Endothelial cell of umbilical vein (primary cell): ENCODE measurements at regions not wholly inside any gene's neighbourhood (a gene's known extent, or its start where the extent isn't known, plus 50 kb on each side); places are given as distances from the start of the nearest gene placed in this dataset.

Experiments used
- BruUV-seq: library from RNA; stranded (reverse); fragments of 400-500 nt; replicated peaks from 2 replicates; lab custom pipeline; 2021; lab: Mats Ljungman, UMichigan
- CTCF ChIA-PET: fragments of 300-600, 350-600 bp; sonication (Branson Sonifier 250); formaldehyde crosslinking; loops from one replicate; lab custom pipeline; 2021; ENCODE audit warnings: antibody characterized with exemption, inconsistent platforms; lab: Charles Lee
- POLR2A ChIA-PET: fragments of 300-600, 350-600 bp; sonication (Branson Sonifier 250); formaldehyde crosslinking; loops from one replicate; lab custom pipeline; 2021; ENCODE audit warnings: antibody characterized with exemption, inconsistent platforms; lab: Charles Lee
- DNase-seq: peaks from one replicate; pipeline ENCODE4 v3.0.0-alpha.2; 2011; ENCODE audit warnings: low read depth, low spot score
- FAIRE-seq: peaks from 2 replicates; lab custom pipeline; 2011; peaks lifted over from hg19 to GRCh38; lab: Jason Lieb, UNC
- H2AFZ ChIP-seq: 2 replicates; pipeline ENCODE4 v1.6.0; 2012; ENCODE audit warnings: low read depth, low read length, control low read depth, inconsistent platforms
- H3K27ac ChIP-seq: 2 replicates; pipeline ENCODE4 v1.5.1; 2011; ENCODE audit warnings: low read depth, mild to moderate bottlenecking, control low read depth, low read length, moderate library complexity; ENCODE audit not compliant: insufficient read depth
- H3K27me3 ChIP-seq, 2 experiments: 2 replicates each; pipeline versions ENCODE4 v1.6.0 to v1.6.1; 2011; ENCODE audit warnings: low read length in 2 of 2, mixed read lengths in 1 of 2; ENCODE audit not compliant: control insufficient read depth in 2 of 2, insufficient read depth in 2 of 2
- H3K36me3 ChIP-seq, 2 experiments: 2 replicates in 1 of 2; 3 replicates in 1 of 2; pipeline ENCODE4 v1.5.1; 2011; ENCODE audit warnings: low read length in 2 of 2, mild to moderate bottlenecking in 1 of 2, moderate library complexity in 1 of 2; ENCODE audit not compliant: control insufficient read depth in 2 of 2, insufficient read depth in 2 of 2; ENCODE audit errors: extremely low read depth in 1 of 2
- H3K4me1 ChIP-seq: 3 replicates; pipeline ENCODE4 v1.5.1; 2011; ENCODE audit warnings: mild to moderate bottlenecking, low read length; ENCODE audit not compliant: control insufficient read depth, insufficient read depth; ENCODE audit errors: extremely low read depth
- H3K4me2 ChIP-seq: 2 replicates; pipeline ENCODE4 v1.6.1; 2011; ENCODE audit warnings: low read length, control low read depth, mixed read lengths; ENCODE audit not compliant: insufficient read depth
- H3K4me3 ChIP-seq, 3 experiments: fragments of 200-600 bp in 1 of 3; sonication (generic), shearing (Covaris generic) in 1 of 3; replicated peaks in 1 of 3; 2 replicates each; pipeline ENCODE4 v1.5.1; 2011 to 2016; ENCODE audit warnings: control low read depth in 3 of 3, low read length in 3 of 3, mild to moderate bottlenecking in 2 of 3, inconsistent platforms in 1 of 3, low read depth in 1 of 3, moderate library complexity in 1 of 3; ENCODE audit not compliant: insufficient read depth in 1 of 3
- H3K79me2 ChIP-seq: 2 replicates; pipeline ENCODE4 v1.6.0; 2012; ENCODE audit warnings: low read length, inconsistent platforms; ENCODE audit not compliant: control insufficient read depth, insufficient read depth
- H3K9ac ChIP-seq: replicated peaks from 2 replicates; pipeline ENCODE3; 2011; ENCODE audit warnings: low read length, control low read depth; ENCODE audit not compliant: insufficient read depth; ENCODE audit errors: extremely low read depth
- H3K9me1 ChIP-seq: replicated peaks from 3 replicates; pipeline ENCODE4 v1.6.0; 2011; ENCODE audit warnings: mild to moderate bottlenecking, low read length; ENCODE audit not compliant: control insufficient read depth, insufficient read depth; ENCODE audit errors: extremely low read depth
- H3K9me3 ChIP-seq: replicated peaks from 2 replicates; pipeline ENCODE4 v1.5.1; 2012; ENCODE audit warnings: low read length, inconsistent platforms; ENCODE audit not compliant: control insufficient read depth, insufficient read depth
- H4K20me1 ChIP-seq: replicated peaks from 2 replicates; pipeline ENCODE3; 2011; ENCODE audit warnings: mild to moderate bottlenecking, low read length; ENCODE audit not compliant: control insufficient read depth, insufficient read depth; ENCODE audit errors: extremely low read depth
- EZH2 ChIP-seq: IDR thresholded peaks from 2 replicates; pipeline ENCODE4 v1.6.1; 2012; ENCODE audit warnings: borderline replicate concordance, low read depth, mild to moderate bottlenecking, moderate library complexity, low read length, inconsistent platforms; ENCODE audit not compliant: severe bottlenecking
- FOS ChIP-seq: IDR thresholded peaks from 2 replicates; pipeline ENCODE4 v1.6.1; 2011; ENCODE audit warnings: mild to moderate bottlenecking, low read length, moderate library complexity, borderline replicate concordance; ENCODE audit not compliant: insufficient read depth
- GATA2 ChIP-seq: IDR thresholded peaks from 2 replicates; pipeline ENCODE4 v1.7.0; 2011; ENCODE audit warnings: low read depth, mild to moderate bottlenecking, moderate library complexity, mixed read lengths, low read length; ENCODE audit not compliant: insufficient read length, insufficient read depth
- JUN ChIP-seq: IDR thresholded peaks from 2 replicates; pipeline ENCODE4 v1.6.1; 2011; ENCODE audit warnings: borderline replicate concordance, low read depth; ENCODE audit not compliant: insufficient read length, insufficient read depth
- MYC ChIP-seq: IDR thresholded peaks from one replicate; pipeline ENCODE4 v1.6.1; 2011; ENCODE audit warnings: mild to moderate bottlenecking, low read depth, low read length
- POLR2A ChIP-seq: IDR thresholded peaks from 2 replicates; pipeline ENCODE4 v1.6.1; 2012; ENCODE audit warnings: low read depth, mild to moderate bottlenecking, control low read depth, low read length
- POLR2AphosphoS5 ChIP-seq: IDR thresholded peaks from 2 replicates; pipeline ENCODE4 v1.6.1; 2012; ENCODE audit warnings: low read depth, mild to moderate bottlenecking, control low read depth, low read length, moderate library complexity; ENCODE audit not compliant: insufficient read depth
- dilution Hi-C: fragments of 300-500 bp; cut with MboI; formaldehyde crosslinking; loops from one replicate; pipeline ENCODE4 v1.15.0; 2019; ENCODE audit warnings: low sequenced_read_pairs; ENCODE audit not compliant: extremely low pct_ligation_motif_present
- intact Hi-C: fragments of 100-400 bp; cut with micrococcal nuclease; formaldehyde crosslinking; loops from one replicate; pipeline ENCODE4 v1.10.0; 2022
- TF ChIP-seq, protein P1 (sequence below): IDR thresholded peaks from 2 replicates; pipeline ENCODE4 v1.6.1; 2011; ENCODE audit not compliant: insufficient read depth, insufficient read length
- TF ChIP-seq, protein P2 (sequence below), 2 donors: IDR thresholded peaks; 1 replicate in 1 of 2; 2 replicates in 1 of 2; pipeline ENCODE4 v1.5.1; 2011; ENCODE audit warnings: low read length in 2 of 2, mild to moderate bottlenecking in 2 of 2, moderate library complexity in 2 of 2, control low read depth in 1 of 2, inconsistent platforms in 1 of 2, low read depth in 1 of 2; ENCODE audit not compliant: insufficient read depth in 1 of 2; ENCODE audit errors: extremely low read depth in 1 of 2

DNA sequence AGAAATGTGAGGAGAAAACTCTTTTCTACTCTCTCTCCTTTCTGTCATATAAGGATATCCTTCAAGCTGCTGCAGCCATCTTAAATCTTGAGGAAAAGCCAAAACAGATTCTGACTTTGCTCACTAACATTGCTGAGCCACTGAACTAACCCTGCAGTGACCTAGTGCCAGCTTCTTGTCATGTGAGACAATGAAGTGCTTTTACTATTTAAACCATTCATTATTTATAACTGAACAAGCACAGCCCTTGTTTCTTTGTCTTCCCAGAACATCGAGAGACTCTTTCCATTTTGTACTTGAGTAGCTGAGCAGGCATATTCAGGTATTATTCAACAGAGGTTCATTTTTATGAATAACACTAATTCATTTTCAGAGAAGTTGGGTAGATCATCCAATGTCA, 455.0 kb upstream of the TMPO start:
- no TSS peak for BruUV-seq
- dilution Hi-C loops = no loop called here
- no peak for FAIRE-seq

More for the DNA sequence above, 455.0 kb upstream of the TMPO start:
- Histone ChIP-seq H3K4me1 (no peaks in the 10 kb centered on the region), H3K79me2 (no peaks in the 10 kb centered on the region), H3K4me3 (no peak overlapping the region), H3K4me2 (no peak overlapping the region), H3K9ac (no peak overlapping the region), H2AFZ (no peak overlapping the region), H3K9me3 (no peaks in the 10 kb centered on the region), H3K36me3 (no peaks in the 10 kb centered on the region), H3K9me1 (no peaks in the 10 kb centered on the region), H3K27me3 (no peaks in the 10 kb centered on the region), H4K20me1 (no peaks in the 10 kb centered on the region), H3K27ac (no peak overlapping the region)
- no peak for TF ChIP-seq FOS
- TF ChIP-seq, protein P1, sequence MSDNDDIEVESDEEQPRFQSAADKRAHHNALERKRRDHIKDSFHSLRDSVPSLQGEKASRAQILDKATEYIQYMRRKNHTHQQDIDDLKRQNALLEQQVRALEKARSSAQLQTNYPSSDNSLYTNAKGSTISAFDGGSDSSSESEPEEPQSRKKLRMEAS = no peak
- no peak for TF ChIP-seq POLR2AphosphoS5
- TF ChIP-seq, protein P2, sequence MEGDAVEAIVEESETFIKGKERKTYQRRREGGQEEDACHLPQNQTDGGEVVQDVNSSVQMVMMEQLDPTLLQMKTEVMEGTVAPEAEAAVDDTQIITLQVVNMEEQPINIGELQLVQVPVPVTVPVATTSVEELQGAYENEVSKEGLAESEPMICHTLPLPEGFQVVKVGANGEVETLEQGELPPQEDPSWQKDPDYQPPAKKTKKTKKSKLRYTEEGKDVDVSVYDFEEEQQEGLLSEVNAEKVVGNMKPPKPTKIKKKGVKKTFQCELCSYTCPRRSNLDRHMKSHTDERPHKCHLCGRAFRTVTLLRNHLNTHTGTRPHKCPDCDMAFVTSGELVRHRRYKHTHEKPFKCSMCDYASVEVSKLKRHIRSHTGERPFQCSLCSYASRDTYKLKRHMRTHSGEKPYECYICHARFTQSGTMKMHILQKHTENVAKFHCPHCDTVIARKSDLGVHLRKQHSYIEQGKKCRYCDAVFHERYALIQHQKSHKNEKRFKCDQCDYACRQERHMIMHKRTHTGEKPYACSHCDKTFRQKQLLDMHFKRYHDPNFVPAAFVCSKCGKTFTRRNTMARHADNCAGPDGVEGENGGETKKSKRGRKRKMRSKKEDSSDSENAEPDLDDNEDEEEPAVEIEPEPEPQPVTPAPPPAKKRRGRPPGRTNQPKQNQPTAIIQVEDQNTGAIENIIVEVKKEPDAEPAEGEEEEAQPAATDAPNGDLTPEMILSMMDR (IDR thresholded peaks at IDR 0.05; ENCODE audit: extremely low read depth in 1 of 2, insufficient read depth in 1 of 2, low read depth in 1 of 2, low read length in 2 of 2) = no peak
- TF ChIP-seq JUN = no peak
- no peak for TF ChIP-seq MYC
- no peak for TF ChIP-seq EZH2
- TF ChIP-seq GATA2 = no peak
- no peak for TF ChIP-seq POLR2A
- intact Hi-C loops = no loop called here
- no peak for DNase-seq
- ChIA-PET POLR2A (no interaction called here), CTCF (no interaction called here)
